ENCODE measurements at regions not wholly inside any gene's neighbourhood (a gene's known extent, or its start where the extent isn't known, plus 50 kb on each side); places are given as distances from the start of the nearest gene placed in this dataset.

DNA sequence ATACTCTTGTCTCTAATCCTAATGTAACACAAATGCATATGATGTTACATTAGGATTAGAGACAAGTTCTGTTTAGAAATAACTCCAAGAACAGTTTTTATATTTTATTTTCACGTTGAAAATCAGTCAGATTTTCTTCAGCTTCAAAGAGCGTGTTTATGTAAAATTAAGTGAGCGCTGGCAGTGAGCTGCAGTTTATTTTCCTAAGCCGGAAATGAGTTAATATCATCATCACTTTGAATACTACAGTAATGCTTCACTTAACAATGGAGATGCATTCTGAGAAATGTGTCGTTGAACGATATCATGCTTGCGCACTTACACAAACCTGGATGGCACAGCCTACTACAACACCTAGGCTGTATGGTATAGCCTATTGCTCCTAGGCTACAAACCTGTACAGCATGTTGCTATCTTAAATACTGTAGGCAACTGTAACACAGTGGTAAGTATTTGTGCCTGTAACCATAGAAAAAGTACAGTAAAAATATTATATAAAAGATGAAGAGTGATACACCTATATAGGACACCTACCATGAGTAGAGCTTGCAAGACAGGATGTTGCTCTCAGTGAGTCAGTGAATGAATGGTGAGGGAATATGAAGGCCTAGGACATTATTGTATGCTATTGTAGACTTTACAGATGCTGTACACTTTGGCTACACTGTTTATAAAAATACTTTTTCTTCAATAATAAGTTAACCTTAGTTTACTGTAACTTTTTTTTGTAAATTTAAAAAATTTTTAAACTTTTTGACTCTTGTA, 65.9 kb upstream of the C5orf46 start:
- H3K4me1 ChIP-seq: no peaks in the 10 kb centered on the region
- TF ChIP-seq POLR2A (IDR thresholded peaks at IDR 0.05) (no peak), CTCF (IDR thresholded peaks at IDR 0.05) (no peak)
- H3K9me3 ChIP-seq: peaks cover 0 to 2% (median 0%) of the 10 kb centered on the region in 12 donors
- WGBS, 4 donors: 91 to 95% (median 92%) methylated on average over 7 of the region's 7 CpGs
- no peak overlapping the region for H3K27ac ChIP-seq
- no peak for ATAC-seq
- H3K4me3 ChIP-seq: no peak overlapping the region
- H3K36me3 ChIP-seq: no peaks in the 10 kb centered on the region
- no peaks in the 10 kb centered on the region for H3K27me3 ChIP-seq
- no peak for DNase-seq
- intact Hi-C loops (cut with DNase I): no loop called here

DNA sequence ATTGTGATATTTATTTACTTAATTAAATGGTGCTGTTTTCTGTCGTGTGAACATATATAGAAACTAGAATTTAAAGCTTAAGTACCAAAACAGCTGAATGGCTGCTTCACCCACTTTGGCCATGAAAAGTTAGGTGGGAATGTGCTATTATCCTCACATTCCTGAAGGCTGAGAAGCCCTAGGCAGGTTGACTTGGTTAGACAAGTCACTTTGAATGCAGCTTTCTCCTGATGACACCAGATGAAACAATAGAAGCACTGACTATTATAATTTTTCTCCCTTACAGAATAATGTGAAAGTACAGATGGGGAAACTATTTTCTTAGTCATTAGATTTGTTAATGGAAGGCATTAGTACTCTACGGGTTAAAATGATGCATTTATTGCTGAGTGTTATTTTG, 65.1 kb upstream of the C5orf46 start:
- no peak overlapping the region for H3K4me3 ChIP-seq
- H3K4me1 ChIP-seq: no peaks in the 10 kb centered on the region
- H3K9me3 ChIP-seq: no peaks in the 10 kb centered on the region
- WGBS, 4 donors: 92 to 93% (median 92%) methylated on average over 2 of the region's 2 CpGs
- intact Hi-C loops (cut with DNase I): no loop called here
- H3K27ac ChIP-seq: no peak overlapping the region
- DNase-seq (no peak), ATAC-seq (no peak)
- no peaks in the 10 kb centered on the region for H3K36me3 ChIP-seq
- no peaks in the 10 kb centered on the region for H3K27me3 ChIP-seq
- TF ChIP-seq CTCF (IDR thresholded peaks at IDR 0.05): no peak
- TF ChIP-seq POLR2A (IDR thresholded peaks at IDR 0.05): no peak

GRCh38 chr5:147968855-147969254, 62.5 kb upstream of the C5orf46 start:
- no peak for DNase-seq
- 73 to 82% (median 76%) methylated on average over 4 of the region's 4 CpGs for WGBS, 4 donors
- no peak for ATAC-seq
- no peak overlapping the region for H3K27ac ChIP-seq
- H3K36me3 ChIP-seq: no peaks in the 10 kb centered on the region
- no peaks in the 10 kb centered on the region for H3K27me3 ChIP-seq
- no peak overlapping the region for H3K4me3 ChIP-seq
- intact Hi-C loops (cut with DNase I): loop anchor here in 1 of 10 donors (5.0 kb wide), 1 partner anchor 58 kb away; no protein-coding TSS in a partner anchor
- H3K9me3 ChIP-seq: no peaks in the 10 kb centered on the region
- TF ChIP-seq CTCF (IDR thresholded peaks at IDR 0.05): no peak
- H3K4me1 ChIP-seq: peaks cover 0 to 15% (median 6%) of the 10 kb centered on the region in 12 donors

- H3K4me3 ChIP-seq: no peak overlapping the region
- H3K9me3 ChIP-seq: no peaks in the 10 kb centered on the region
- H3K36me3 ChIP-seq: no peaks in the 10 kb centered on the region
- H3K27ac ChIP-seq: no peak overlapping the region
- 82 to 92% (median 89%) methylated on average over 4 of the region's 4 CpGs for whole genome bisulfite sequencing, 4 donors
- peaks cover 0 to 27% (median 7%) of the 10 kb centered on the region in 12 donors for H3K4me1 ChIP-seq
- intact Hi-C loops (cut with DNase I): loop anchor here in 1 of 10 donors (5.0 kb wide), 1 partner anchor 60 kb away; no protein-coding TSS in a partner anchor
- no peak for TF ChIP-seq CTCF (IDR thresholded peaks at IDR 0.05)
- no peak for TF ChIP-seq POLR2A (IDR thresholded peaks at IDR 0.05)
- DNase-seq: no peak
- no peak for ATAC-seq
- H3K27me3 ChIP-seq: no peaks in the 10 kb centered on the region
Observed at GRCh38 chr5:147966829-147967228, 60.5 kb upstream of the C5orf46 start.

Data from heart left ventricle (tissue), 16 donors.